ENCODE measurements at regions not wholly inside any gene's neighbourhood (a gene's known extent, or its start where the extent isn't known, plus 50 kb on each side); places are given as distances from the start of the nearest gene placed in this dataset.

GRCh38 chr2:12114816-12115215 lies 368.4 kb downstream of the LPIN1 start:
- DNase-seq (ENCODE audit: low spot score) = no peak
- Mint-ChIP-seq H3K9me3 (no peaks in the 10 kb centered on the region), H3K4me1 (no peaks in the 10 kb centered on the region), H3K27ac (no peak overlapping the region), H3K36me3 (no peaks in the 10 kb centered on the region), H3K27me3 (ENCODE audit: insufficient read depth, low read depth) (no peaks in the 10 kb centered on the region), H3K4me3 (no peak overlapping the region)
- TF ChIP-seq EZH2phosphoT487 (IDR thresholded peaks at IDR 0.05) (no peak), CTCF (IDR thresholded peaks at IDR 0.05) (no peak), EZH2 (IDR thresholded peaks at IDR 0.05) (no peak)
- H3K4me1 ChIP-seq = no peaks in the 10 kb centered on the region
- H3K4me3 ChIP-seq = no peak overlapping the region
- H3K9me3 ChIP-seq (ENCODE audit: low read depth) = no peaks in the 10 kb centered on the region
- H3K79me2 ChIP-seq (ENCODE audit: low read depth) = no peaks in the 10 kb centered on the region
- H3K36me3 ChIP-seq = no peaks in the 10 kb centered on the region
- no peak overlapping the region for H3K4me2 ChIP-seq
- H4K20me1 ChIP-seq (ENCODE audit: low read depth) = no peaks in the 10 kb centered on the region
- no peak overlapping the region for H3K27ac ChIP-seq
- no peaks in the 10 kb centered on the region for H3K27me3 ChIP-seq
- no peak overlapping the region for H3K9ac ChIP-seq
- H3F3A ChIP-seq (ENCODE audit: low read depth) = no peaks in the 10 kb centered on the region
- no peak overlapping the region for H2AFZ ChIP-seq (replicated peaks)

GRCh38 chr2:12116228-12116750 lies 369.9 kb downstream of the LPIN1 start:
- no peaks in the 10 kb centered on the region for H3K27me3 ChIP-seq
- no peaks in the 10 kb centered on the region for H3K36me3 ChIP-seq
- H2AFZ ChIP-seq (replicated peaks) = peak overlapping the region; percentile 20
- no peaks in the 10 kb centered on the region for H3K9me3 ChIP-seq (ENCODE audit: low read depth)
- Mint-ChIP-seq H3K36me3 (no peaks in the 10 kb centered on the region), H3K4me3 (no peak overlapping the region), H3K4me1 (no peaks in the 10 kb centered on the region), H3K27ac (no peak overlapping the region), H3K9me3 (no peaks in the 10 kb centered on the region), H3K27me3 (ENCODE audit: insufficient read depth, low read depth) (no peaks in the 10 kb centered on the region)
- no peak for DNase-seq (ENCODE audit: low spot score)
- no peak overlapping the region for H3K9ac ChIP-seq
- no peak for TF ChIP-seq CTCF (IDR thresholded peaks at IDR 0.05)
- no peak for TF ChIP-seq EZH2 (IDR thresholded peaks at IDR 0.05)
- TF ChIP-seq EZH2phosphoT487 (IDR thresholded peaks at IDR 0.05) = no peak
- no peaks in the 10 kb centered on the region for H3K79me2 ChIP-seq (ENCODE audit: low read depth)
- no peak overlapping the region for H3K4me3 ChIP-seq
- no peak overlapping the region for H3K27ac ChIP-seq
- H3K4me2 ChIP-seq = no peak overlapping the region
- no peaks in the 10 kb centered on the region for H3K4me1 ChIP-seq
- no peaks in the 10 kb centered on the region for H4K20me1 ChIP-seq (ENCODE audit: low read depth)
- no peaks in the 10 kb centered on the region for H3F3A ChIP-seq (ENCODE audit: low read depth)

- TF ChIP-seq EZH2phosphoT487 (IDR thresholded peaks at IDR 0.05) = no peak
- no peak for TF ChIP-seq CTCF (IDR thresholded peaks at IDR 0.05)
- TF ChIP-seq EZH2 (IDR thresholded peaks at IDR 0.05) = no peak
- Histone ChIP-seq H3K27me3 (no peaks in the 10 kb centered on the region), H3K9me3 (ENCODE audit: low read depth) (no peaks in the 10 kb centered on the region), H3K4me2 (no peak overlapping the region), H2AFZ (replicated peaks) (no peak overlapping the region), H3F3A (ENCODE audit: low read depth) (no peaks in the 10 kb centered on the region), H3K4me1 (no peaks in the 10 kb centered on the region), H3K4me3 (no peak overlapping the region), H3K27ac (no peak overlapping the region), H4K20me1 (ENCODE audit: low read depth) (no peaks in the 10 kb centered on the region), H3K9ac (no peak overlapping the region), H3K36me3 (no peaks in the 10 kb centered on the region), H3K79me2 (ENCODE audit: low read depth) (no peaks in the 10 kb centered on the region)
- no peaks in the 10 kb centered on the region for H3K9me3 Mint-ChIP-seq
- DNase-seq (ENCODE audit: low spot score) = no peak
- no peak overlapping the region for H3K27ac Mint-ChIP-seq
- H3K36me3 Mint-ChIP-seq = no peaks in the 10 kb centered on the region
- H3K27me3 Mint-ChIP-seq (ENCODE audit: insufficient read depth, low read depth) = peaks cover 2% of the 10 kb centered on the region
- no peak overlapping the region for H3K4me3 Mint-ChIP-seq
- no peaks in the 10 kb centered on the region for H3K4me1 Mint-ChIP-seq
Observed at GRCh38 chr2:12119841-12120240, 373.4 kb downstream of the LPIN1 start.
